Pancreas (tissue), 10 donors: ENCODE measurements at regions not wholly inside any gene's neighbourhood (a gene's known extent, or its start where the extent isn't known, plus 50 kb on each side); places are given as distances from the start of the nearest gene placed in this dataset.

Experiments used
- ATAC-seq, 4 donors: fragments of 200-7000 bp; cut with Tn5 transposase; one replicate each; pipeline versions ENCODE4 v1.8.0 to v1.9.1; 2020; ENCODE audit warnings: mild to moderate bottlenecking in 4 of 4, moderate library complexity in 4 of 4
- DNase-seq, 6 donors: peaks; one replicate each; pipeline ENCODE4 v3.0.0-alpha.2; 2020
- FAIRE-seq: peaks from 2 replicates; lab custom pipeline; 2012; peaks lifted over from hg19 to GRCh38; lab: Jason Lieb, UNC
- H3K27ac ChIP-seq, 4 donors: fragments of 200-600 bp; sonication (generic); 1 replicate in 3 of 4; 2 replicates in 1 of 4; pipeline versions ENCODE4 v1.5.0 to v1.8.0; 2020
- H3K27me3 ChIP-seq, 4 donors: fragments of 200-600 bp; one replicate each; pipeline ENCODE4 v1.8.0; 2021
- H3K36me3 ChIP-seq, 3 donors: fragments of 200-600 bp; sonication (generic) in 1 of 3; one replicate each; pipeline versions ENCODE4 v1.5.0 to v1.8.0; 2020 to 2021
- H3K4me1 ChIP-seq, 3 donors: fragments of 200-600 bp; one replicate each; pipeline ENCODE4 v1.8.0; 2021
- H3K4me3 ChIP-seq, 4 donors: fragments of 200-600 bp; sonication (generic) in 2 of 4; one replicate each; pipeline versions ENCODE4 v1.5.0 to v1.8.0; 2020 to 2021
- H3K9me3 ChIP-seq, 4 donors: fragments of 200-600 bp; one replicate each; pipeline ENCODE4 v1.8.0; 2021
- CTCF ChIP-seq, 4 donors: fragments of 200-600 bp; sonication (generic) in 3 of 4; IDR thresholded peaks; one replicate each; pipeline versions ENCODE4 v1.5.0 to v1.8.0; 2021; ENCODE audit warnings: antibody characterized with exemption in 4 of 4
- WGBS, 2 donors: extraction: QIAGEN DNeasy Blood & Tissue Kit; methylation state at CpG; one replicate each; pipeline ENCODE4 v1.1.7; 2013; 5-methylcytosine and 5-hydroxymethylcytosine counted together
- intact Hi-C, 3 donors: fragments of 100-400 bp; cut with DNase I; formaldehyde crosslinking; loops; one replicate each; pipeline versions ENCODE4 v1.11.1 to v1.14.2; 2022
- donor health status: healthy with polysubstance abuse.
- donor health status: DM: no; HTN: no; CAD: no; lungs with moderate emphysema.
- donor health status: DM: no; HTN: no; CAD: no.
- donor health status: control.
- donor health status: control.
- donor health status: Bipolar disorder and iron deficiency.
- donor health status: DM: yes; HTN: yes; CAD: no.
- donor health status: DM: no; HTN: no; CAD: no.
- donor health status: DM: no; HTN: no; CAD: no.
- donor health status: DM: yes; HTN: yes; CAD: no.

DNA sequence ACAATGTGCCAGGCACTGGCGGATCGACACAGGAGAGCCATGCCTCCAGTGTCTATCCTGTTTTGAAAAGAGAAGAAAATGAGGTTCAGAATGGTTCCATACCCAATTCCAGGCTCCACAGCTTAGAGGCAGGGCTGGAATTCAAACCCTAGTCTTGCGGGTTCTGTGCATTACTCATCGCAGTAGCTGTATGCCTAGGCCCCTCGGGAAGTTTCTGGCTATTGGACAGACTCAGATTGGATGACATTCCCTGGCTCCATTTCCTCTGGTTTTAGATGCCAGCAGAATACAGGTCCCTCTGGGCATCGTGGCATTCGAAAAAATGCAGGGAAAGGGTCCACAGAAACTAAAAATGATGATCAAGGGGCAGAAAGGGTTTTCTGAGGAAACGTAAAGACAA, 184.7 kb downstream of the COPRS start:
- Histone ChIP-seq H3K4me3 (no peak overlapping the region), H3K27me3 (no peaks in the 10 kb centered on the region), H3K36me3 (no peaks in the 10 kb centered on the region), H3K27ac (no peak overlapping the region), H3K4me1 (no peaks in the 10 kb centered on the region), H3K9me3 (no peaks in the 10 kb centered on the region)
- WGBS, 2 donors, result 67 to 77% methylated on average over 8 of the region's 8 CpGs
- no peak for TF ChIP-seq CTCF (IDR thresholded peaks at IDR 0.05)
- no peak for FAIRE-seq
- no peak for ATAC-seq
- intact Hi-C loops, result no loop called here
- no peak for DNase-seq

DNA sequence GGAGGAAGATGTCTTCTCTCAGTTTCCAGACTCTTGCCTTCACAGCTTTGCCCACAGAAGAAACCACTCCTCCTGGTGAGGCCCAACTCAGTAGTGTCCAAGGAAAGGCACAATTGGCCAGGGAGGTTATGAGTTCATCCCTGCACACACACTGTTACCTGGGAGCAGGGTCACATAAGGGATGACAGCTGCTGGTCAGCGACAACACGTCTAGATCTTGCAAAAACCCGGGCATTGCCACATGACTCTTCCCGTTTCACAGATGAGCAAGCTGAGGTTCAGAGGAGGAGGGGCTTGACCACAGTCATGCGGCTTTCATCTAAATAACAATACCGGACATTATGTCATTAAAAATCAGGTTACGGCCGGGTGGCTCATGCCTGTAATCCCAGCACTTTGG, 186.0 kb downstream of the COPRS start:
- no peaks in the 10 kb centered on the region for H3K27me3 ChIP-seq
- no peak for ATAC-seq
- no peaks in the 10 kb centered on the region for H3K4me1 ChIP-seq
- no peak overlapping the region for H3K4me3 ChIP-seq
- no peaks in the 10 kb centered on the region for H3K9me3 ChIP-seq
- WGBS, 2 donors, result 55 to 67% methylated on average over 8 of the region's 8 CpGs
- H3K27ac ChIP-seq, result no peak overlapping the region
- FAIRE-seq, result no peak
- intact Hi-C loops, result no loop called here
- no peak for TF ChIP-seq CTCF (IDR thresholded peaks at IDR 0.05)
- no peaks in the 10 kb centered on the region for H3K36me3 ChIP-seq
- DNase-seq, result no peak

- no peak overlapping the region for H3K27ac ChIP-seq
- FAIRE-seq (no peak), DNase-seq (no peak), ATAC-seq (no peak)
- no peaks in the 10 kb centered on the region for H3K27me3 ChIP-seq
- H3K4me1 ChIP-seq, result no peaks in the 10 kb centered on the region
- no peaks in the 10 kb centered on the region for H3K36me3 ChIP-seq
- TF ChIP-seq CTCF (IDR thresholded peaks at IDR 0.05), result no peak
- H3K9me3 ChIP-seq, result no peaks in the 10 kb centered on the region
- WGBS, 2 donors, result 39 to 44% methylated on average over 7 of the region's 7 CpGs
- intact Hi-C loops, result no loop called here
- H3K4me3 ChIP-seq, result no peak overlapping the region
Measured at GRCh38 chr17:31672161-31672819, 186.8 kb downstream of the COPRS start.

DNA sequence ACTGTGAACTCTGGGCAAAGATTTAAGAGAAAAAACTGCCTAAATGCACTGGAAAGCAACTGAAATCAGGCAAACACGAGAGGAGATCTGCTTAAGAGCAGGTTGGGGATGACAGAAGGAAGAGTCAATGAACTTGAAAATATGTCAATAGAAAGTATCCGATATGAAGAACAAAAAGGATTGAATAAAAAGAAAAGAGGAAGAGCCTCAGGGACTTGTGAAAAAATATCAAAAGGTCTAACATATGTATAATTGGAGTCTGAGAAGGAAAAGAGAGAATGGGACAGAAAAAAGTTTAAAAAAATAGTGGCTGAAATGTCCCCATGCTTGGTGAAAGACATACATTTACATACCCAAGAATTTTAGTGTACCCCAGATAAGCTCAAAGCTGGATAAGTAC, 195.5 kb downstream of the COPRS start:
- H3K27ac ChIP-seq, result no peak overlapping the region
- peaks cover 0 to 7% (median 0%) of the 10 kb centered on the region in 4 donors for H3K9me3 ChIP-seq
- no peak for TF ChIP-seq CTCF (IDR thresholded peaks at IDR 0.05)
- DNase-seq (no peak), FAIRE-seq (no peak), ATAC-seq (no peak)
- no peak overlapping the region for H3K4me3 ChIP-seq
- no peaks in the 10 kb centered on the region for H3K36me3 ChIP-seq
- no peaks in the 10 kb centered on the region for H3K4me1 ChIP-seq
- H3K27me3 ChIP-seq, result no peaks in the 10 kb centered on the region
- intact Hi-C loops, result no loop called here
- 67 to 69% methylated on average over 2 of the region's 2 CpGs for WGBS, 2 donors

- 74 to 75% methylated on average over 3 of the region's 3 CpGs for WGBS, 2 donors
- H3K27ac ChIP-seq, result no peak overlapping the region
- no peaks in the 10 kb centered on the region for H3K27me3 ChIP-seq
- no peak for DNase-seq
- no peak for TF ChIP-seq CTCF (IDR thresholded peaks at IDR 0.05)
- intact Hi-C loops, result no loop called here
- FAIRE-seq, result no peak
- H3K9me3 ChIP-seq, result peaks cover 0 to 7% (median 0%) of the 10 kb centered on the region in 4 donors
- no peak overlapping the region for H3K4me3 ChIP-seq
- no peak for ATAC-seq
- H3K36me3 ChIP-seq, result no peaks in the 10 kb centered on the region
- H3K4me1 ChIP-seq, result no peaks in the 10 kb centered on the region
Measured at GRCh38 chr17:31660684-31661083, 198.4 kb downstream of the COPRS start.
